ENCODE measurements at regions not wholly inside any gene's neighbourhood (a gene's known extent, or its start where the extent isn't known, plus 50 kb on each side); places are given as distances from the start of the nearest gene placed in this dataset.

- no peak for TF ChIP-seq CTCF (conservative IDR thresholded peaks at IDR 0.05 in 1 of 2, IDR thresholded peaks at IDR 0.05 in 1 of 2; ENCODE audit: low read depth in 1 of 2, low read length in 2 of 2)
- no peak for TF ChIP-seq EZH2 (IDR thresholded peaks at IDR 0.05; ENCODE audit: low read length, missing control alignments)
Measured at GRCh38 chr1:218953386-218953785, 220.3 kb upstream of the LYPLAL1 start.
